H1 (cell line): ENCODE measurements at regions not wholly inside any gene's neighbourhood (a gene's known extent, or its start where the extent isn't known, plus 50 kb on each side); places are given as distances from the start of the nearest gene placed in this dataset.

Source experiments
- CEBPB ChIP-seq: IDR thresholded peaks from 2 replicates; pipeline ENCODE4 v1.6.1; 2012; ENCODE audit warnings: low read depth, low read length
- CTCF ChIP-seq, 3 experiments: IDR thresholded peaks; 1 replicate in 2 of 3; 2 replicates in 1 of 3; pipeline versions ENCODE4 v1.5.1 to v1.6.1; 2011; ENCODE audit warnings: low read length in 3 of 3, mild to moderate bottlenecking in 3 of 3, inconsistent platforms in 2 of 3, low read depth in 1 of 3, moderate library complexity in 1 of 3; ENCODE audit not compliant: insufficient read depth in 1 of 3; ENCODE audit errors: control extremely low read depth in 1 of 3
- EGR1 ChIP-seq: IDR thresholded peaks from 2 replicates; pipeline ENCODE4 v1.6.1; 2011; ENCODE audit warnings: low read depth, low read length, borderline replicate concordance
- EZH2 ChIP-seq: fragments of 200-600 bp; sonication (generic); IDR thresholded peaks from 2 replicates; pipeline ENCODE4 v1.7.1; 2012; ENCODE audit warnings: low read depth, mild to moderate bottlenecking, moderate library complexity, low read length, inconsistent platforms; ENCODE audit not compliant: severe bottlenecking
- JUN ChIP-seq: IDR thresholded peaks from 2 replicates; pipeline ENCODE4 v1.6.1; 2011; ENCODE audit warnings: low read depth, mild to moderate bottlenecking, improper control_type of control experiment, low read length
- MAX ChIP-seq: IDR thresholded peaks from 2 replicates; pipeline ENCODE4 v1.6.1; 2012; ENCODE audit warnings: inconsistent platforms
- PHF8 ChIP-seq: fragments of 200-600 bp; sonication (generic); conservative IDR thresholded peaks from 2 replicates; pipeline ENCODE4 v1.7.1; 2012; ENCODE audit warnings: low read depth, mild to moderate bottlenecking, inconsistent platforms, low read length, moderate library complexity
- POLR2A ChIP-seq, 2 experiments: IDR thresholded peaks; 1 replicate in 1 of 2; 2 replicates in 1 of 2; pipeline ENCODE4 v1.6.1; 2011; ENCODE audit warnings: low read depth in 2 of 2, low read length in 2 of 2, mild to moderate bottlenecking in 2 of 2; ENCODE audit errors: control extremely low read depth in 1 of 2
- RAD21 ChIP-seq, 2 experiments: IDR thresholded peaks in 1 of 2; conservative IDR thresholded peaks in 1 of 2; 2 replicates each; pipeline ENCODE4 v1.6.1; 2011; ENCODE audit warnings: low read depth in 2 of 2, low read length in 2 of 2, improper control_type of control experiment in 1 of 2, inconsistent platforms in 1 of 2, mild to moderate bottlenecking in 1 of 2, moderate library complexity in 1 of 2
- RNF2 ChIP-seq: fragments of 200-900, 300-1000 bp; sonication (generic); IDR thresholded peaks from 2 replicates; pipeline ENCODE4 v1.7.1; 2016; ENCODE audit warnings: borderline replicate concordance, low read depth, mild to moderate bottlenecking, antibody characterized with exemption, low read length; ENCODE audit not compliant: poor library complexity, severe bottlenecking; ENCODE audit errors: missing control alignments
- SP1 ChIP-seq: IDR thresholded peaks from 2 replicates; pipeline ENCODE4 v1.6.1; 2011; ENCODE audit warnings: low read depth, low read length
- TAF7 ChIP-seq: optimal IDR thresholded peaks from 2 replicates; pipeline ENCODE3; 2011; ENCODE audit warnings: low read depth, mild to moderate bottlenecking, inconsistent platforms, low read length, moderate library complexity, borderline replicate concordance
- TEAD4 ChIP-seq: IDR thresholded peaks from 2 replicates; pipeline ENCODE4 v1.6.1; 2012; ENCODE audit warnings: low read depth, low read length, inconsistent platforms, mixed read lengths
- YY1 ChIP-seq: IDR thresholded peaks from 2 replicates; pipeline ENCODE4 v1.6.1; 2011; ENCODE audit warnings: low read depth, mild to moderate bottlenecking, low read length

- TF ChIP-seq POLR2A (IDR thresholded peaks at IDR 0.05; ENCODE audit: control extremely low read depth in 1 of 2, low read depth in 2 of 2, low read length in 2 of 2), result no peak
- TF ChIP-seq EGR1, result no peak
- no peak for TF ChIP-seq CEBPB
- no peak for TF ChIP-seq CTCF (IDR thresholded peaks at IDR 0.05; ENCODE audit: control extremely low read depth in 1 of 3, insufficient read depth in 1 of 3, low read depth in 1 of 3, low read length in 3 of 3)
- no peak for TF ChIP-seq RAD21 (IDR thresholded peaks at IDR 0.05 in 1 of 2, conservative IDR thresholded peaks at IDR 0.05 in 1 of 2; ENCODE audit: low read depth in 2 of 2, low read length in 2 of 2)
- no peak for TF ChIP-seq YY1
- no peak for TF ChIP-seq EZH2
- no peak for TF ChIP-seq MAX
- no peak for TF ChIP-seq PHF8
- TF ChIP-seq TEAD4, result no peak
- TF ChIP-seq SP1, result no peak
- no peak for TF ChIP-seq JUN
- TF ChIP-seq RNF2, result no peak
- no peak for TF ChIP-seq TAF7
Measured at GRCh38 chrX:45888518-45888917, 656.7 kb downstream of the ZNF674 start.
